ENCODE measurements at regions not wholly inside any gene's neighbourhood (a gene's known extent, or its start where the extent isn't known, plus 50 kb on each side); places are given as distances from the start of the nearest gene placed in this dataset.
A peak's percentile ranks its signal among the peaks of the same experiment; 100 is the strongest.

- TF ChIP-seq CTCF (IDR thresholded peaks at IDR 0.05): no peak
- no peak for TF ChIP-seq POLR2A (IDR thresholded peaks at IDR 0.05)
These were observed 61.3 kb downstream of the FOXL3 start for GRCh38 chr7:351256-351655.

GRCh38 chr7:351681-352480, 61.9 kb downstream of the FOXL3 start:
- Histone ChIP-seq H3K9me3 (no peaks in the 10 kb centered on the region), H3K27me3 (peaks cover 0 to 17% (median 0%) of the 10 kb centered on the region in 9 donors), H3K36me3 (no peaks in the 10 kb centered on the region), H3K27ac (peak overlapping the region in 1 of 12 donors; percentile 66), H3K4me3 (peak overlapping the region in 3 of 12 donors; percentile 12 to 48 (median 12)), H3K4me1 (no peaks in the 10 kb centered on the region)
- intact Hi-C loops (cut with DNase I): no loop called here
- 69 to 76% (median 72%) methylated on average over 36 to 41 of the region's 41 CpGs for WGBS, 4 donors
- TF ChIP-seq CTCF (IDR thresholded peaks at IDR 0.05): no peak
- TF ChIP-seq POLR2A (IDR thresholded peaks at IDR 0.05): no peak
- ATAC-seq: peak in 1 of 4 donors; percentile 8
- DNase-seq: no peak

More at GRCh38 chr7:351256-351655, 61.3 kb downstream of the FOXL3 start:
- ATAC-seq (peak in 1 of 4 donors; percentile 40), DNase-seq (no peak)
- Histone ChIP-seq H3K4me1 (no peaks in the 10 kb centered on the region), H3K27me3 (peaks cover 0 to 17% (median 0%) of the 10 kb centered on the region in 9 donors), H3K9me3 (no peaks in the 10 kb centered on the region), H3K4me3 (peak overlapping the region in 2 of 12 donors; percentile 12 to 48), H3K36me3 (no peaks in the 10 kb centered on the region), H3K27ac (peak overlapping the region in 1 of 12 donors; percentile 66)
- intact Hi-C loops (cut with DNase I): no loop called here
- WGBS, 4 donors: 36 to 62% (median 49%) methylated on average over 20 of the region's 20 CpGs

- intact Hi-C loops (cut with DNase I): no loop called here
- ATAC-seq (peak; percentile 19 to 65 (median 37)), DNase-seq (peak in 2 of 5 donors; percentile 27 to 44)
- H3K27me3 ChIP-seq: peaks cover 0 to 23% (median 0%) of the 10 kb centered on the region in 9 donors
- H3K4me3 ChIP-seq: no peak overlapping the region
- TF ChIP-seq POLR2A (IDR thresholded peaks at IDR 0.05) (no peak), CTCF (IDR thresholded peaks at IDR 0.05) (no peak)
- peaks cover 0 to 10% (median 0%) of the 10 kb centered on the region in 12 donors for H3K9me3 ChIP-seq
- no peak overlapping the region for H3K27ac ChIP-seq
- H3K36me3 ChIP-seq: no peaks in the 10 kb centered on the region
- no peaks in the 10 kb centered on the region for H3K4me1 ChIP-seq
- 78 to 83% (median 81%) methylated on average over 22 to 28 of the region's 28 CpGs for WGBS, 4 donors
These were observed 63.9 kb downstream of the FOXL3 start for GRCh38 chr7:353746-354325.

Data from heart left ventricle (tissue), 16 donors.